GM23338 (cell line): ENCODE measurements at regions not wholly inside any gene's neighbourhood (a gene's known extent, or its start where the extent isn't known, plus 50 kb on each side); places are given as distances from the start of the nearest gene placed in this dataset.

Source experiments
- CREB1 ChIP-seq: fragments of 250-450 bp; sonication (Bioruptor Pico); IDR thresholded peaks from 2 replicates; pipeline ENCODE4 v1.5.0; 2020; ENCODE audit warnings: low read depth, mild to moderate bottlenecking, moderate library complexity
- CTCF ChIP-seq, 2 experiments: fragments of 200-600 bp in 1 of 2; sonication (generic) in 1 of 2; conservative IDR thresholded peaks; 2 replicates each; pipeline versions ENCODE4 v1.5.1 to v1.6.1; 2016 to 2017; ENCODE audit warnings: antibody characterized with exemption in 2 of 2, low read depth in 2 of 2, mild to moderate bottlenecking in 2 of 2, moderate library complexity in 1 of 2
- ETS1 ChIP-seq: IDR thresholded peaks from 2 replicates; pipeline ENCODE4 v1.6.1; 2016; ENCODE audit warnings: antibody characterized with exemption
- EZH2 ChIP-seq: fragments of 200-600 bp; sonication (generic); IDR thresholded peaks from one replicate; pipeline ENCODE4 v1.8.0; 2017; ENCODE audit warnings: antibody characterized with exemption, mild to moderate bottlenecking, low read depth; ENCODE audit not compliant: unreplicated experiment
- EZH2phosphoT487 ChIP-seq: fragments of 200-600 bp; sonication (generic); IDR thresholded peaks from one replicate; pipeline ENCODE4 v1.8.1; 2018; ENCODE audit warnings: antibody characterized with exemption; ENCODE audit not compliant: unreplicated experiment
- JUNB ChIP-seq: IDR thresholded peaks from one replicate; pipeline ENCODE4 v1.6.1; 2016; ENCODE audit warnings: antibody characterized with exemption; ENCODE audit not compliant: unreplicated experiment
- NANOG ChIP-seq: IDR thresholded peaks from 2 replicates; pipeline ENCODE4 v1.6.1; 2016; ENCODE audit warnings: antibody characterized with exemption, borderline replicate concordance
- POLR2AphosphoS5 ChIP-seq: IDR thresholded peaks from 2 replicates; pipeline ENCODE4 v1.6.1; 2016; ENCODE audit warnings: antibody characterized with exemption, low read depth
- REST ChIP-seq: IDR thresholded peaks from one replicate; pipeline ENCODE4 v1.6.1; 2018; ENCODE audit warnings: antibody characterized with exemption; ENCODE audit not compliant: unreplicated experiment
- STAT1 ChIP-seq: IDR thresholded peaks from one replicate; pipeline ENCODE4 v1.6.1; 2016; ENCODE audit warnings: antibody characterized with exemption; ENCODE audit not compliant: unreplicated experiment
- ZNF114 ChIP-seq: fragments of 250-450 bp; sonication (Bioruptor Pico); IDR thresholded peaks from 2 replicates; pipeline ENCODE4 v1.5.0; 2020; ENCODE audit warnings: mild to moderate bottlenecking, moderate library complexity
- ZNF331 ChIP-seq: fragments of 250-450 bp; sonication (Bioruptor Pico); IDR thresholded peaks from 2 replicates; pipeline ENCODE4 v1.5.0; 2020; ENCODE audit warnings: low read depth, mild to moderate bottlenecking, moderate library complexity
- ZNF462 ChIP-seq: fragments of 250-450 bp; sonication (Bioruptor Pico); IDR thresholded peaks from 2 replicates; pipeline ENCODE4 v1.5.0; 2020; ENCODE audit warnings: mild to moderate bottlenecking, moderate library complexity

DNA sequence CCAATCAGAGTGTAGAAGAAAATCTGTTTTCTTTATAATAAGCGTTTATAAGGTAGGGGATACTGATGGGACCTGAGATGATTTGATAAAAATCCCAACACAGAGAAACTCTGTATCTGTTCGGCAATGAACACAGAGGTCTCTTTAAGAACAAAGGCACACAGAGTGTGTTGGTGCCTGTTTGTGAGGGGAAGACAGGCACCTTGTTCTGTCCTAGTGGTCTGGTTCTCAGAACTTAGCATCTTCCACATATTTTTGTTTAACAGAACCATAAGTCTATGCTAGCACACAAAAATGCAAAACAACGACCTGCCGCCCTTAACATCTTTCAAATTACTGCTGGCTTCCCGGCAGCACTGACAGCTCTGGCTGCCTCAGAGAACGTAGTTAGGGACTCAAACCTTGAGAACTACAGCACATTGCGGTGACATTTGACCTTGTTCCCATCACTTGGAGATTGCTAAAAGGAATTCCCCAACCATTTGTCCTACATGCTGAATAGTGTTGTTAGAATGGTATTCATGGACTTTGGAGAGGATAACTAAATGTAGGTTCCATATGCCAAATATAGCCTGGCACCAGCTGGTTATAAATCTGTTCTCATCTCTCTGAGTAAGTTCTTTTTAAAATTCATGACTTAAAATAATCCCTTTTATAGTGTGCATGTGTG lies 871.7 kb upstream of the TYRP1 start:
- TF ChIP-seq ZNF331 = no peak
- no peak for TF ChIP-seq CTCF (conservative IDR thresholded peaks at IDR 0.05; ENCODE audit: low read depth in 2 of 2)
- no peak for TF ChIP-seq EZH2phosphoT487
- no peak for TF ChIP-seq POLR2AphosphoS5
- no peak for TF ChIP-seq NANOG
- no peak for TF ChIP-seq JUNB
- TF ChIP-seq CREB1 = no peak
- no peak for TF ChIP-seq ETS1
- TF ChIP-seq EZH2 = no peak
- no peak for TF ChIP-seq STAT1
- no peak for TF ChIP-seq REST
- no peak for TF ChIP-seq ZNF114 (CRISPR knock-in tag)
- TF ChIP-seq ZNF462 (CRISPR knock-in tag) = no peak
